ENCODE measurements at regions not wholly inside any gene's neighbourhood (a gene's known extent, or its start where the extent isn't known, plus 50 kb on each side); places are given as distances from the start of the nearest gene placed in this dataset.

DNA sequence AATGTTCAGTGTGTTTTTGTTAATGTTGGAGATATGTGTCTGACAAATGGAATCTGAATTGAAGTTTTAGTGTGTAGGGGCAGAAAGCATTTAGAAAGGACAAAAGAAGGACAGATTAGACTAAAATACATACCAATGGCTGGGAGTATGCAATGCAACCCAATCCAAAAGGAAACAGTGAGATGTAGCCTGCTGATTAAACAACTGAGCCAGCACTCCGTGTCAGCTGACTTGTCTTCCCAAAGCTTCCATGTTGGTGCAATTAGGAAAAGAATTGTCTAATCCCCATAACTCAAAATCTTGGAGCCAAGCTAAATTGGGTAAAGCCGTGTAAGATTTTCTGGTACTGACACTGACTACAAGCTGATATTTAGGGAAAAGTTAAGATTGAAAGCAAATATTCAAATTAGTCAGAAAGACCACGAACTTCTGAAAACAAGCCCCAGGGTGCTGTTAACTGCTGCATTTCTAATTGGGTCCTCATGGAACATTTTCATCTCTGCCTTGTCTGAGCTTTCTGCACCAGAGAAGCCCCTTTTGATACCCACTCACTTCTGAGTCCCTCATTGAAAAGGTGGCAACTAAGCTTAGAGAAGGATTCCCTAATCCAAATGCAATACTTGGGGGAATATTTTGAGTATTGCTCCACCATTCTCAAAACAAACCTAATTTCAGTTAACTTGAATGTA, 109.1 kb downstream of the DAD1 start:
- TF ChIP-seq CTCF (IDR thresholded peaks at IDR 0.05 in 4 of 5, conservative IDR thresholded peaks at IDR 0.05 in 1 of 5), result no peak
- TF ChIP-seq POLR2A (IDR thresholded peaks at IDR 0.05), result no peak
